B cell (primary cell): ENCODE measurements at regions not wholly inside any gene's neighbourhood (a gene's known extent, or its start where the extent isn't known, plus 50 kb on each side); places are given as distances from the start of the nearest gene placed in this dataset.

Experiments
- CTCF ChIP-seq: fragments of 200-600 bp; IDR thresholded peaks from one replicate; pipeline ENCODE4 v1.8.0; 2022; ENCODE audit warnings: antibody characterized with exemption, mild to moderate bottlenecking
- EZH2 ChIP-seq: IDR thresholded peaks from 2 replicates; pipeline ENCODE4 v1.6.1; 2012; ENCODE audit warnings: borderline replicate concordance, low read depth, mild to moderate bottlenecking, moderate library complexity, low read length; ENCODE audit not compliant: insufficient read depth, poor library complexity, severe bottlenecking

- no peak for TF ChIP-seq EZH2
- no peak for TF ChIP-seq CTCF
These were observed 322.4 kb downstream of the ADCYAP1 start for GRCh38 chr18:1227025-1227424.
